ENCODE measurements at regions not wholly inside any gene's neighbourhood (a gene's known extent, or its start where the extent isn't known, plus 50 kb on each side); places are given as distances from the start of the nearest gene placed in this dataset.

DNA sequence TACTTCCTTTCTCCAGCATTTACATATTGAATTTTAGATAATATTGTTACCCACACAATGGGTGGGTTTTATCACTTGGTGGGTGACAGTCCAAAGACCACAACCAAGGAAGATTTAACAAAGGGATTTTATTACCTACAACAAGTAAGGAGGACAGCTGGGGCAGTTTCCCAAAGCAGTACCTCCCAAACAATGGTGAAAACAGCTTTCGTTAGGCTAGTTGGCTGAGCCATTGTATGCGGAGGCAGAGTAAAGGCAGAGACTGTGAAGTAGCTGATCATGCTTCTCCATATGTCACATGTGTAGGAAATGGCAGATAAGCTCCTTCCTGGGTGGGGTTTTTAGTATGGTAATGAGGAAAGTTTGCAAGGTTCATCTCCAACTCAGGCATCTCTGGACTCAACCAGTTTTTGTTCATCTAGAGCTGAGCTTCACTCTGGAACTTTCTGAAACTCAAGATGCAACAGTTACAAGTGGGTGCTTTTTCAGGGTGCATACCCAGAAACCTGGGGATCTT is 104.3 kb upstream of the PSMD7 start:
- Histone ChIP-seq H3K4me2 (ENCODE audit: low read length) (no peak overlapping the region), H3K4me1 (ENCODE audit: low read length) (no peaks in the 10 kb centered on the region; the same call in 1 of the 2 replicates), H3K9me3 (ENCODE audit: insufficient read depth, low read length) (no peaks in the 10 kb centered on the region), H2AFZ (ENCODE audit: low read depth, low read length) (no peak overlapping the region), H3K27me3 (ENCODE audit: low read depth, low read length) (peaks cover 6% of the 10 kb centered on the region; the same call in 1 of the 2 replicates), H3K9ac (ENCODE audit: low read length) (no peak overlapping the region), H3K36me3 (replicated peaks; ENCODE audit: low read depth, low read length) (no peaks in the 10 kb centered on the region), H3K4me3 (ENCODE audit: low read length) (no peak overlapping the region), H4K20me1 (ENCODE audit: insufficient read depth, low read length) (no peaks in the 10 kb centered on the region), H3K79me2 (ENCODE audit: low read length) (no peaks in the 10 kb centered on the region), H3K27ac (ENCODE audit: low read length) (no peak overlapping the region)
- TF ChIP-seq EZH2phosphoT487 (IDR thresholded peaks at IDR 0.05; ENCODE audit: low read depth) (no peak), CTCF (IDR thresholded peaks at IDR 0.05; ENCODE audit: low read depth, low read length) (no peak)

GRCh38 chr16:74190292-74190691 is 106.3 kb upstream of the PSMD7 start:
- Histone ChIP-seq H3K79me2 (ENCODE audit: low read length) (no peaks in the 10 kb centered on the region), H3K9ac (ENCODE audit: low read length) (no peak overlapping the region), H3K9me3 (ENCODE audit: insufficient read depth, low read length) (no peaks in the 10 kb centered on the region), H3K4me2 (ENCODE audit: low read length) (no peak overlapping the region), H4K20me1 (ENCODE audit: insufficient read depth, low read length) (no peaks in the 10 kb centered on the region), H3K27me3 (ENCODE audit: low read depth, low read length) (peaks cover 3% of the 10 kb centered on the region; the same call in 1 of the 2 replicates), H3K4me3 (ENCODE audit: low read length) (no peak overlapping the region), H3K4me1 (ENCODE audit: low read length) (no peaks in the 10 kb centered on the region; the same call in 1 of the 2 replicates), H3K27ac (ENCODE audit: low read length) (no peak overlapping the region), H3K36me3 (replicated peaks; ENCODE audit: low read depth, low read length) (no peaks in the 10 kb centered on the region), H2AFZ (ENCODE audit: low read depth, low read length) (no peak overlapping the region)
- no peak for TF ChIP-seq EZH2phosphoT487 (IDR thresholded peaks at IDR 0.05; ENCODE audit: low read depth)
- TF ChIP-seq CTCF (IDR thresholded peaks at IDR 0.05; ENCODE audit: low read depth, low read length): no peak

GRCh38 chr16:74188856-74189255 is 107.8 kb upstream of the PSMD7 start:
- H3K9me3 ChIP-seq (ENCODE audit: insufficient read depth, low read length): no peaks in the 10 kb centered on the region
- H3K4me3 ChIP-seq (ENCODE audit: low read length): no peak overlapping the region
- no peak overlapping the region for H3K9ac ChIP-seq (ENCODE audit: low read length)
- H3K4me2 ChIP-seq (ENCODE audit: low read length): no peak overlapping the region
- no peaks in the 10 kb centered on the region for H3K36me3 ChIP-seq (replicated peaks; ENCODE audit: low read depth, low read length)
- peaks cover 3% of the 10 kb centered on the region; the same call in 1 of the 2 replicates for H3K27me3 ChIP-seq (ENCODE audit: low read depth, low read length)
- H3K27ac ChIP-seq (ENCODE audit: low read length): no peak overlapping the region
- no peak overlapping the region for H2AFZ ChIP-seq (ENCODE audit: low read depth, low read length)
- TF ChIP-seq CTCF (IDR thresholded peaks at IDR 0.05; ENCODE audit: low read depth, low read length): no peak
- TF ChIP-seq EZH2phosphoT487 (IDR thresholded peaks at IDR 0.05; ENCODE audit: low read depth): no peak
- H4K20me1 ChIP-seq (ENCODE audit: insufficient read depth, low read length): no peaks in the 10 kb centered on the region
- H3K4me1 ChIP-seq (ENCODE audit: low read length): no peaks in the 10 kb centered on the region; the same call in 1 of the 2 replicates
- no peaks in the 10 kb centered on the region for H3K79me2 ChIP-seq (ENCODE audit: low read length)

DNA sequence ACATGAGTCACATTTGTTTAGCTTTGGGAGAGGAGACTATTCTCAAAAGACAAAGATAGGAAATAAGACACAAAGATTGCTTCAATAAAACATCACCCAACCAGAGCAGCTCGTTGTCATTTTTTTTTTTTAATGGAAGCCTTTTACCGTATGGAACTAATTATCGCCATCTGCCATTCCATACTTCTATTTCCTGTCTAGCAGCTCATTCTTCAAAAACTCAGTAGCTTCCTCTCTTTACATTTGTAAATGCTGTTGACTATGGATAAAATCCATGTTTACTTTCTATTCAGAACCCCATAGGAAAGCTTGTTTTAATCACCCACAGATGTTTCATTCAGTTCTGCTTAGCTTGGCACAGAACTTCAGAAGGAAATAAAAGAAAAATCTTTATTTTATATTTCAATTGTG is 110.0 kb upstream of the PSMD7 start:
- Histone ChIP-seq H3K36me3 (replicated peaks; ENCODE audit: low read depth, low read length) (no peaks in the 10 kb centered on the region), H3K9me3 (ENCODE audit: insufficient read depth, low read length) (no peaks in the 10 kb centered on the region), H3K9ac (ENCODE audit: low read length) (no peak overlapping the region), H3K4me1 (ENCODE audit: low read length) (no peaks in the 10 kb centered on the region; the same call in 1 of the 2 replicates), H3K79me2 (ENCODE audit: low read length) (no peaks in the 10 kb centered on the region), H3K4me2 (ENCODE audit: low read length) (no peak overlapping the region), H3K27ac (ENCODE audit: low read length) (no peak overlapping the region), H2AFZ (ENCODE audit: low read depth, low read length) (no peak overlapping the region), H3K27me3 (ENCODE audit: low read depth, low read length) (no peaks in the 10 kb centered on the region), H4K20me1 (ENCODE audit: insufficient read depth, low read length) (no peaks in the 10 kb centered on the region), H3K4me3 (ENCODE audit: low read length) (no peak overlapping the region)
- no peak for TF ChIP-seq CTCF (IDR thresholded peaks at IDR 0.05; ENCODE audit: low read depth, low read length)
- no peak for TF ChIP-seq EZH2phosphoT487 (IDR thresholded peaks at IDR 0.05; ENCODE audit: low read depth)
